ENCODE measurements at regions not wholly inside any gene's neighbourhood (a gene's known extent, or its start where the extent isn't known, plus 50 kb on each side); places are given as distances from the start of the nearest gene placed in this dataset.

DNA sequence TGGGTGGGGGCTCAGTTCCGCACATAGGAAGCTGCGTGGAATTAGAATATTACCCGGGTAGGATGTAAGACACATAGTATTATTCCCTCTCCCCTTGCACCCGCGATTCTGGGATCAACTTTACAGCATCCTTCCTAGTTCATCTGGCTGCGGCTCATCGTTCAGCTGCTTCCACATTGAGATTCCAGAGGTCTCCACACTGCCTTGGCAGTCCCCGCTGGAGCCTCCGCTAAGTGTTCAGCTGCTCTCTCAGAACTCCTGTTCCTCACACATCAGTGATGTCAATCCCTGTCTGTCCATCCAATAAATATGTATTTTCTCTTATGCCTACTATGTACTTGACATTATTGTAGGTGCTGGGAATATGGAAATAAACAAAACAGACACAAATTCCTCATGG is 135.6 kb upstream of the SYT6 start:
- no peak for ATAC-seq
- TF ChIP-seq, protein P1, sequence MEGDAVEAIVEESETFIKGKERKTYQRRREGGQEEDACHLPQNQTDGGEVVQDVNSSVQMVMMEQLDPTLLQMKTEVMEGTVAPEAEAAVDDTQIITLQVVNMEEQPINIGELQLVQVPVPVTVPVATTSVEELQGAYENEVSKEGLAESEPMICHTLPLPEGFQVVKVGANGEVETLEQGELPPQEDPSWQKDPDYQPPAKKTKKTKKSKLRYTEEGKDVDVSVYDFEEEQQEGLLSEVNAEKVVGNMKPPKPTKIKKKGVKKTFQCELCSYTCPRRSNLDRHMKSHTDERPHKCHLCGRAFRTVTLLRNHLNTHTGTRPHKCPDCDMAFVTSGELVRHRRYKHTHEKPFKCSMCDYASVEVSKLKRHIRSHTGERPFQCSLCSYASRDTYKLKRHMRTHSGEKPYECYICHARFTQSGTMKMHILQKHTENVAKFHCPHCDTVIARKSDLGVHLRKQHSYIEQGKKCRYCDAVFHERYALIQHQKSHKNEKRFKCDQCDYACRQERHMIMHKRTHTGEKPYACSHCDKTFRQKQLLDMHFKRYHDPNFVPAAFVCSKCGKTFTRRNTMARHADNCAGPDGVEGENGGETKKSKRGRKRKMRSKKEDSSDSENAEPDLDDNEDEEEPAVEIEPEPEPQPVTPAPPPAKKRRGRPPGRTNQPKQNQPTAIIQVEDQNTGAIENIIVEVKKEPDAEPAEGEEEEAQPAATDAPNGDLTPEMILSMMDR (IDR thresholded peaks at IDR 0.05 in 4 of 5, conservative IDR thresholded peaks at IDR 0.05 in 1 of 5) = no peak
- no peak for TF ChIP-seq POLR2A (IDR thresholded peaks at IDR 0.05)
- in situ Hi-C loops (cut with MboI; ENCODE audit: low sequenced_read_pairs in 4 of 4) = loop anchor here in 3 of 4 donors (5.0 to 25.0 kb wide), 2 partner anchors 312 to 452 kb away; partner anchors contain the start of gene OLFML3 (in 1 of the 3)
- intact Hi-C loops (cut with DNase I; ENCODE audit: low total_unique reads) = no loop called here
- DNase-seq = no peak
- Histone ChIP-seq H3K36me3 (no peaks in the 10 kb centered on the region), H3K4me3 (no peak overlapping the region), H3K9me3 (no peaks in the 10 kb centered on the region), H3K27ac (no peak overlapping the region), H3K27me3 (no peaks in the 10 kb centered on the region), H3K4me1 (no peaks in the 10 kb centered on the region)

DNA sequence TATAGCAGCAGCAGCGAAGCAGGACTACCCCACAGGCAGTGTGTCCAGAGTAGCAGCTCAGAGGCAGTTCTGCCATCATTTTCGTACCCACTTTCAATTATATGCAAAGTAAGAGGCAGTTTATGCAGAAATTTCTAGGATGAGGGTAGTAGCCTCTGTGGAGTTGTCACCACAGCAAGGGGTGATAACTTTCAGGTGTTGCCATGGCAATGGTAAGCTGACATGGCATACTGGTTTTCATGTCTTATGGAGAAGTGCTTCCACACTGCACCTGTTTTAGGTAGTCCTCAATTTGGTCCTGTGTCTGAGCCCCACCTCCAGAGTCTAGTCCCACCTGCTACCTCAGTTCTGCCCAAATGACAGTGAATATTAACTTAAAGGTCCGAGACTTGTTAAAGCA is 133.3 kb upstream of the SYT6 start:
- no peaks in the 10 kb centered on the region for H3K9me3 ChIP-seq

DNA sequence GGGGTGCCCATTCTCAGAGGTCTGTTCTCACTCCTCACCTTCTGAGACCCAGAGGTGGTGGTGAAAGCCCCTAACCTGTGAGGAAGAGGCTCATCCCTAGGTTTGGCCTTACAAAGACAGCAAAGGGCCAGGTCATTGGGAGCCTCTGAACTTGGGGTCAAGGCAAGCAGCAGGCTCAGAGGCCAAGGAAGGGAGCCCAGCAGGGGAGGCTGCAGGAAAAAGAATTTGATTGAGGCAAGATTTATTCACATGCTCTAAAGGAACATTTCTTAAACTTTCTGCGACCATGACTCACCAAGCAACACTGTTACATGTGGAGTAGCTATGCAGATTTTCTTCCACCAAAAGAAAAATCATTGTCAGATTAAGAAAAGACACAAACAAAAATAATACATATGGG is 132.5 kb upstream of the SYT6 start:
- Histone ChIP-seq H3K27me3 (no peaks in the 10 kb centered on the region), H3K4me1 (no peaks in the 10 kb centered on the region), H3K27ac (no peak overlapping the region), H3K9me3 (no peaks in the 10 kb centered on the region), H3K4me3 (no peak overlapping the region), H3K36me3 (no peaks in the 10 kb centered on the region)
- ATAC-seq = no peak
- TF ChIP-seq, protein P1 (IDR thresholded peaks at IDR 0.05 in 4 of 5, conservative IDR thresholded peaks at IDR 0.05 in 1 of 5) = no peak
- no peak for DNase-seq
- intact Hi-C loops (cut with DNase I; ENCODE audit: low total_unique reads) (no loop called here), in situ Hi-C loops (cut with MboI; ENCODE audit: low sequenced_read_pairs in 4 of 4) (loop anchor here in 3 of 4 donors (5.0 to 25.0 kb wide), 2 partner anchors 309 to 449 kb away; partner anchors contain the start of gene OLFML3 (in 1 of the 3))

More for the DNA sequence above, 133.3 kb upstream of the SYT6 start:
- H3K36me3 ChIP-seq = no peaks in the 10 kb centered on the region
- DNase-seq = no peak
- no peaks in the 10 kb centered on the region for H3K4me1 ChIP-seq
- intact Hi-C loops (cut with DNase I; ENCODE audit: low total_unique reads) (no loop called here), in situ Hi-C loops (cut with MboI; ENCODE audit: low sequenced_read_pairs in 4 of 4) (loop anchor here in 3 of 4 donors (5.0 to 25.0 kb wide), 2 partner anchors 310 to 450 kb away; partner anchors contain the start of gene OLFML3 (in 1 of the 3))
- no peak overlapping the region for H3K27ac ChIP-seq
- no peaks in the 10 kb centered on the region for H3K27me3 ChIP-seq
- no peak for ATAC-seq
- no peak overlapping the region for H3K4me3 ChIP-seq
- TF ChIP-seq, protein P1 (IDR thresholded peaks at IDR 0.05 in 4 of 5, conservative IDR thresholded peaks at IDR 0.05 in 1 of 5) = no peak
- TF ChIP-seq POLR2A (IDR thresholded peaks at IDR 0.05) = no peak

DNA sequence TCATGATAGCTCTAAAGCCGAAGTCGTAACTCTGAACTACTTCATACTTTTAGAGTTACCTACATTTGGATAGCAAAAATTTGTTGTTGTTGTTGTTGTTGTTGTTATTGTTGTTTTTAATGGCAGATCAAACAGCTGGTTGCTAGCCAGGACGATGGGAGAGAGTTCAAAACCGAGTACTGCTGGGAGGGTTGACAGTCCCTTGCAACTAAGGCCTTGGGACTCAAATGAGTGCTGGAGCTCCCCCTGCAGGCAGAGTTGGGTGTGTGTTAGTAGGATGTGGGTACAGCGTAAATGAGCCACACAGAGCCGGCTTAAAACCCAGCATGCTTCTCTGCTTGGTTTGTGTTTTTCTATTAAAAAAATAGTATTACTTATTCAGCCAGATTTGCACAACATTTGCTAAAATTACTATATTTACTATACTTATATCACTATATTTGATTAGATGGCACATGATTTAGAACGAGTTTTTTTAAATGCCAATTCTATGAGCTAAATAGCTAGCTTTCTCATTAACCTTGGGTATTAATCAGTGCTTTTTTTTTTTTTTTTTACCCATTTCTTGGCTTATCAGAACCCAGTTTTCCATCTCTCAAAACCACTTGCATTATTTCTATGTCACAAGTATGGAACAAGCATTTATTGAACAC is 129.2 kb upstream of the SYT6 start:
- H3K4me1 ChIP-seq = no peaks in the 10 kb centered on the region
- H3K27ac ChIP-seq = no peak overlapping the region
- no peaks in the 10 kb centered on the region for H3K36me3 ChIP-seq
- DNase-seq = peak; percentile 67 to 80
- TF ChIP-seq POLR2A (IDR thresholded peaks at IDR 0.05) = no peak
- TF ChIP-seq, protein P1 (IDR thresholded peaks at IDR 0.05 in 4 of 5, conservative IDR thresholded peaks at IDR 0.05 in 1 of 5) = peak; percentile 81 to 89 (median 87)
- H3K4me3 ChIP-seq = no peak overlapping the region
- peak; percentile 98 to 100 for ATAC-seq
- in situ Hi-C loops (cut with MboI; ENCODE audit: low sequenced_read_pairs in 4 of 4) (loop anchor here in 3 of 4 donors (25.0 kb wide), 1 partner anchor 446 kb away; no protein-coding TSS in a partner anchor), intact Hi-C loops (cut with DNase I; ENCODE audit: low total_unique reads) (loop anchor here (1.0 to 5.0 kb wide), 2 partner anchors 305 to 446 kb away; no protein-coding TSS in a partner anchor)
- H3K27me3 ChIP-seq = no peaks in the 10 kb centered on the region
- H3K9me3 ChIP-seq = no peaks in the 10 kb centered on the region
